KG1 (cell line): ENCODE measurements at regions not wholly inside any gene's neighbourhood (a gene's known extent, or its start where the extent isn't known, plus 50 kb on each side); places are given as distances from the start of the nearest gene placed in this dataset.

Source experiments
- DNase-seq: peaks from one replicate; lab custom pipeline; 2025; lab: John Stamatoyannopoulos, UW

DNA sequence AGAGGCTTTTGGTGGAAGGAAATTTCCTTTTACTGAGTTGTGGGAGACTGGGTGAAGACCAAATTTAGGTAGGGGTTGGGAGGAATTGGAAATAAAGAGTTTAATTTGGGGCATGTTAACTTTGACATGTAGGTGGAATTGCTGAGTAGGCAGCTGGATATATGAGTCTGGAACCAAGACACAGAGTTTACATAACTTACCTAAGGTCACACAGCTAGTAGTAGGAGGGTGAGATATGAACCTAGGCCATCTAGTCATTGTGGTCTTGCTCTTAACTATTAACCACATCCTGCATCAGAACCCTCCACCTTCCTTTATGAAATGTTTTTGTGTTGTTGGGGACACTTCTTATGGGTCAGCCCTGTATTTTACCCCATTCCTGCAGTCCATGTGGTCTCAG is 113.1 kb downstream of the ICOS start:
- DNase-seq = no peak

GRCh38 chr2:204050681-204051080 is 114.1 kb downstream of the ICOS start:
- no peak for DNase-seq

GRCh38 chr2:204051476-204051875 is 114.9 kb downstream of the ICOS start:
- DNase-seq = no peak

- DNase-seq = no peak
Measured at GRCh38 chr2:204051984-204052556, 115.5 kb downstream of the ICOS start.

GRCh38 chr2:204059016-204059415 is 122.5 kb downstream of the ICOS start:
- DNase-seq = no peak

DNA sequence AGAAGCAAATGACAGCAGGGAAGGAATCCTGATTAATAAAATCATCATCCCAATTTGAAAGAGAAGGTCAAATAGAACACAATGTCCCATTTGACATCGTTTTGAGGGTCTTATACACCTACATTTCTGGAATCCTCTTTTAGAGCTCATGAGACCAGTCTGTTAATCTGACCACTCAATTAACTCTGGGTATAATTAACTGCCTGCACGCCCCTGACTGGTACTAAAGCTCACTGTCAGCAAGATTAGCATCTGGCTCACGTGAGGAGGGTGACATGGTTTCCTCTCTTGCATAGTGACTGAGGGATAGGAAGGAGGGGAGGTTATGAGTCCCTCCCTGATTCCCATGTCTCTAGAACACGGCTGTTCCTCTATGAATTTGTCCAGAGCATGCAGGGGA is 124.3 kb downstream of the ICOS start:
- DNase-seq = no peak

DNA sequence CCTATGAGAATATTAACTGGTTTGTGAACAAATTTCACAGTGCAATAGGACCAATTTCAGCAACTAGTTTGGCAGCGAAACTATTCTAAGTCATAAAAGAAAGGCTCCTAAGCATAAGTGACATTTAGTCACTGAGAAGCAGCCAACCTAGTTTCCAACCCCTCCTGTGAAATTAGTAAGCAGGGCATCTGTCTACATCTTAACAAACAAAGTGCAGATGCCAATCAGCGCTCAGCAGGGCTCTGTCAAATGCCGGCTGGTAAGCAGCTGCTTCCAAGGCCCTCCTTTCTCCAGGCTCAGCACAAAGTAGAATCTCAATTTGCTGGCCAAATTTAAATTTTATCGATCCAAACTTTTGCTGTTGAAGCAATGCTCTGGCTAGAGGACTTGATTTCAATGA is 124.7 kb downstream of the ICOS start:
- no peak for DNase-seq

GRCh38 chr2:204064119-204064518 is 127.6 kb downstream of the ICOS start:
- no peak for DNase-seq

DNA sequence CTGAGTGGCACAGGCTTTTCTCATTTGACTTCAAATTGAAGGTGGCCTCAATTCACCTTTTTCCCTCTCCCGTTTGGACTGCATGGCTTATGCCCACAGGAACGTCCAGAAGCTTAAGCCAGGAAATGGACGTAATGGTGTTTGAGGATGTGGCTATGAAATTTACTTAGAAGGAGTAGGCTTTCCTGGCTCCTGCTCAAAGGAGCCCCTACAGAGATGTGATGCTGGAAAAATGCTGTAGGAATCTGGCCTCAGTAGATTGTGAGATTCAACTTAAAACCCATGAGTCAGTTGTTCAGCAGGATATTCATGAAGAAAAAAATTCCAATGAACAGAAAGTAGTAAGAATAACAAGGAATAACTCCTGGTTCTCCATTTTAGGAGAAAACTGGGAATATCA is 129.0 kb downstream of the ICOS start:
- no peak for DNase-seq

DNA sequence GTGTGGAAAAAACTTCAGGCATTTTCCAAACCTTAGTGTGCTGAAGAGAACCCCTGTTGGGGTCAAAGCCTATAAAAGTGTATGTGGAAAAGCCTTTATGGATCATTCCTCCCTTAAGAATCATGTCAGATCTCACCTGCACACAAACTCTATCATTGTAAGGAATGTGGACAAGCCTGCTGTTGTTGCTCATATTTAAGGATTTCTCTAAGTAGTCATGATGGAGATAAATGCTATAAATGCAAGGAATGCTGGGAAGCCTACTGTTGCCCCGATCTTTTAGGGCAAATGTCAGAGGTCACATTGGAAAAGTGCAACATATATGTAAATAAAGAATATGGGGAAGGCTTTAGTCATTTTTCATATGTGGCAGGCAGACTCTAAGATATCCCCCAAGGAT is 129.5 kb downstream of the ICOS start:
- DNase-seq = no peak

- no peak for DNase-seq
Measured at GRCh38 chr2:204069804-204070203, 133.2 kb downstream of the ICOS start.

DNA sequence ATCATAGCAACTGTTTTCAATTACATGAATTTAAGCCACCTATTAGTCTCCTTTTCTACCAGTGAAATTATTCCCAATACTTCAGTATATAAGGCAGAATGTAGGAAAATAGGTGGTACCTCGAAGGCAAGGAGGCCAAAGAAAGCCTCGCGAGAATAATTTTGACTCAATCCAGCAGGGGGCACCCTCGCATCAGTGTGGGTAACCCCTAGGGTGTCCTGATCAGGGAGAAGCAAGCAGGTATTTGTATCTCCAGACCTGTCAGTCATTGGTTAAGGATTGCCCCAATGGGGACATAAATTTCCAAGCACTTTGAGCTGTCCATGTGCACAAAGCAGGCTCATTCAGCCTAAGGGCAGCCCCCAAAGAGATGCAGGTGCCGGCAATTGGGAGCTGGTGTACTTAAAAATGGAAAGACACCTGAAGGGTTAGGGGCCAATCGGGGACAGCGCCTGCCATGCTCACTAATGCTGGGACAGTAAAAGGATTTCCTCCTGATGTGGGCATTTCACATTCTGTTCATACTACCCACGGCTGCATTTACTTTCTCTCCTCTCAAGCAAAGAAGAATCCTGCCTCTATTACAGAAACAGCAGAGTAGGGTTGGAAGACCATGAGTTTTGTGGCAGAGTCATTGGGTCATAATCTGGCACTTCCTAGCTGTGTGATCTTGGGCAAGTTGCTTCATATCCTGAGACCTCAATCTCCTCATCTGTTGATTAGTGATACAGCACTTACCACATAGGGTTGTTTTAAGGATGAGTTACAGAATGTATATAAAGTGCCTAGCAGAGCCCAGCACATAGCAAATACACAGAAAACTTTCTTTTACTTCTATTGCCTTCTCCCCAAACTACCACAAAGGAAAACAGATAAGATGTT is 136.1 kb downstream of the ICOS start:
- DNase-seq = peak; percentile 31

DNA sequence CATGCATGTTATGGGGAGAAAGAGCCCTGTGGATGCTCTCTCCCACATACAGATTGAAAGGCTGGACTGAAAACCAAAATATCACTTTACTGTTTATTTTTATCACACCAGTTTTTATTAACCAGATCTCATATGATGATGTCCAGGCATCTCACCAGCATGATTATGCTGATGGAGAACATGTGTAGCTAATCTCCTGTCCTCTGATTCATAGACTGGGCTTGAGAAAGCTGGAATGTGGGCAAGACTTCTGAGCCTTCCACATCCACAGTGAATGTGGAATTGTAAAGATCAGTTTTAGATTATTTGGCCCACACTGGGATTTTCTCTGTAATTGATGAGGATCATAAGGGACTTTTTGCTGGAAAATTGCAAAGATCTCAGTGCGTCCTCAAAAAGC is 137.9 kb downstream of the ICOS start:
- no peak for DNase-seq

DNA sequence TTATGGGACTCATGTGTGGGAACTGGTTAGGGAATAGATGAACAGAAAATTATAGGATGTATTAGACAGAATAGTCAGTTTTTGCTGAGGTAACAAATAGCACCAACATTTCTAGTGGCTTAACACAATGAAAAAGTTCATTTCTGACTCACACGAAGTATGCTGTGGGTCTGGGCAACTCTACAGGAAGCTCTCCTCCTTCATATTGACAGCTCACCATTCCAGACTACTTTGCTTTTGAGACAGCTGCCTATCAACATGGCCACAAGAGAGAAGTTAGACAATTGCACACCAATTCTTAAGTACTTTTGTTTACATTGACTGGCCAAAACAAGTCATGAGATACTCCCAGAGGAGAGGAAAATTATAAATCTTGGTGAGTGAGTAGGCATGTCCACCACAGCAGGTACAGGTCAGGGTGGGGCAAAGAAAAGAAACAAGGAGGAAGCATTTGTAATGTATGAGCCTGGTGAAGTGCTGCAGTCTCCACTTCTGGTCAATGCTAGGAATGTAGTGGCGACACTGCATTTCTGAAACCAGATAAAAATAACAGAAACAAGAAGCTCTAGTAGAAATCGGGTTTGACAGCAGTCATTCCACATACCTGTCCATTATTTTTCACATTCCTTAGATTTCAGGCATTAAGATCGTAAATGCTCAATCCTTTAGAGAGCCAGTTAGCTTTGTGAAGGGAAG is 141.6 kb downstream of the ICOS start:
- no peak for DNase-seq

GRCh38 chr2:204081487-204082425 is 145.2 kb downstream of the ICOS start:
- no peak for DNase-seq

DNA sequence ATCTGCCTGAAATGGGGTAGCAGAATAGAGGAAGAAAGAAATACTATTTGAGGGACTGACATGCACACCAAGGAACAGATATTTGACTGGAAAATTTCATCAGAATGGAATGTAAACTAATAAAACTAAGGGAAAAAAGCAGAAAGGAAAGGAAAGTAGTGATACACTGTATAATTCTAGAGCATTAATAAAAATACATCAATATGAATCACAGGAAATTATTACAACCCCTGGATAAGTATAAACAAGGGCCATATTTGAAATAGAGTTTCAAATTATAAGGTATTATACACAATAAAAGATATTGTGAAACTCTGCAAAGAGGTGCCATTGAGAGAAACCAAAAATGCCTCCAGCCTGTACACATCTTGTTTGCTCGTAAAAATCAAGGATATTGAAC is 149.6 kb downstream of the ICOS start:
- no peak for DNase-seq

DNA sequence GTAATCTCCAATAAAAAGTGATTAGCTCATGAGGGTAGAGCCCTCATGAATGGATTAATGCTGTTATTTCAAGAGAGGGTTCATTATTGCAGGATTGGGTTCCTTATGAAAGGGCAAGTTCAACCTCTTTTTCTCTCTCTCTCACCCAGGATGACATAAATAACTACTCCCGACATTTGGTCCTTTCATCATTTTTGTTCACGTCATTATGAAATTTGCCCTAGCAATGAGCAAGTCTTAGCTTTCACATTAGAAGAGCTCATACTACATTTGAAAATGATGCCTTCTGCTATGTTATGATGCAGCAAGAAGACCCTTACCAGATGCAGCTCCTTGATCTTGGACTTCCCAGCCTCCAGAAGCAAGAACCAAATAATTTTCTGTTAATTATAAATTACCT is 152.5 kb downstream of the ICOS start:
- DNase-seq = no peak

GRCh38 chr2:204089574-204089973 is 153.0 kb downstream of the ICOS start:
- DNase-seq = no peak

DNA sequence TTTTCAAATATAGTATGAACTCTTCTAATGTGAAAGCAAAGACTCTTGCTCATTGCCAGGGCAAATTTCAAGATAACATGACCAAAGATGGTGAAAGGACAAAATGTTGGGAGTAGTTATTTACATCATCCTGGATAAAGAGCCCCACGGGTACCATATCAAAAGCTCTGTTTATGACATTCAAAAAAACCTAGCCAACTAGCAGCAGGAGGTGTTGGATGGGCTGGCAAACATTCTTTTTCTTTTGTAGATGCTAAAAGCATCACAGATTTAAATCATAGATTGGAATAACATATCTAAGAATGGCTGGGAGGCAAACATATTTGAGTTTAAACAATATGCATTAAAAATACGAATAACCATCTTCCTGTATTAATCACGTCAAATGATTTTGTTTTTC is 153.5 kb downstream of the ICOS start:
- no peak for DNase-seq

GRCh38 chr2:204104811-204105210 is 168.2 kb downstream of the ICOS start:
- DNase-seq = no peak

DNA sequence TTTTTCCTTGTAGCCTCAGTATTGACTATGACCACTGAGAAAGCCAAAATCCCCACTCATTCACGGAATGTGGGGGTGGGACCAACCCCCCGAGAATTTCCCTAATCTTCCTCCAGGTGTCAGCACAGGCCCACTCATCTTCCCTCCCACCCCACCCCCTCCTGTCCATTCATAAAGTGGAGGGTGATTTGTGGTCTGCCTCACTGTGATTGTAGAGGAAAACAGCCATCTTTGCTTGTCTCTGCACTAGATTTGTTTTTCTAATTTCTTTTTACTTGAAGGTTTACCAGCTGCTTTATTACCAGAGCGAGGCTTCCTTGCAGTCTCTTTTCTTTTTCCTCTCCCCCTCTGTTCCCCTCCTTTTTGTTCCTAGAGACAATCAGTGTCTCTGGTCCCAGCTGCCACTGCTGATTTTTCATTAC is 171.8 kb downstream of the ICOS start:
- no peak for DNase-seq

DNA sequence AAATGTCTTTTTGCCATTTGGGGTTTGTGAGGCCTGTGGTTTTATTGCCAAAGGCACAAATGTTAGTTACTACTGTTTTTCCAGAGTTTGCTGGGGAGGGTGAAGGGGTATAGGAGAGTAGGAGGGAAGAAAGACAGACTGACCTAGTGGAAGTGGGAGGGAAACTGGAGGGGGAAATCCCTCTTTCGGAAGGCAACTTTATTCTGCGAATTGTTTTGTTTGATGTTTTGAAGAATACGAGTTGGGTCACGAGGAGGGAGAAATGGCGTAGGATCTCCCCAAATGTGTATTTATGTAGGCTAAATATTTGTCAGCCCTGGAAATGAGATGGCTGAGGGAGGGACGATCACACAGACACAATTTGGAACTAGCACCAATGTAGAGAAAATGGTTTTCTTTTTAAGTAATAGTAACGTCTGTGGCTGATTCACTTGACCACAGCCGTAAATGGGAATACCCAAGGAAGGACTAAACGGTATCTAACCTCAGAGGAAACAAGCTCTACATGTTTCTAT is 172.3 kb downstream of the ICOS start:
- no peak for DNase-seq
